Mononuclear cell (primary cell): ENCODE measurements at regions not wholly inside any gene's neighbourhood (a gene's known extent, or its start where the extent isn't known, plus 50 kb on each side); places are given as distances from the start of the nearest gene placed in this dataset.

Experiments used
- H3K27me3 ChIP-seq: 2 replicates; pipeline ENCODE4 v1.6.0; 2011; ENCODE audit warnings: low read length, control low read depth; ENCODE audit not compliant: insufficient read depth
- H3K4me1 ChIP-seq: 2 replicates; pipeline ENCODE4 v1.5.1; 2011; ENCODE audit warnings: mild to moderate bottlenecking, low read length, control low read depth; ENCODE audit not compliant: insufficient read depth
- H3K4me3 ChIP-seq: 2 replicates; pipeline ENCODE4 v1.5.1; 2011; ENCODE audit warnings: mild to moderate bottlenecking, low read length, moderate library complexity
- H3K9me3 ChIP-seq: 2 replicates; pipeline ENCODE4 v1.5.1; 2011; ENCODE audit warnings: low read depth, mild to moderate bottlenecking, control low read depth, low read length

DNA sequence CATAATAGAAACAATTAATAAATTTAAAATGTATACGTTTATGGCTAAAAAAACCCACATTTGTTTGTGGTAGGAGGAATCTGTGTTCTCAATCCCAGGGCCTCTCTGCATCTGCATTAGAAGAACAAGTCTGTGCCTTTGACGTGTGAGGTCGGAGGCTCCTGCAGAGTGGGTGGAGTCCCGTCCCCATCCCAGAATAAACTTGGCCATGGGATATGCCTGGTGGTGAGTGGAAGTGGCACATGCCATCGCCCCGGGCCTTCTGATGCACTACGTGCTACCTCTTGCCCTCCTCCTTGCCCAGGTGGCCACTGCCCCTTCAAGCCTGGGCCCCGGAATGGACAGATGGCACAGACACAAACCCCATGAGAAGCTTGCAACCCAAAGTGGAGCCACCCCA, 131.1 kb upstream of the NSMCE3 start:
- no peaks in the 10 kb centered on the region for H3K9me3 ChIP-seq

GRCh38 chr15:29398907-29399306, 129.3 kb upstream of the NSMCE3 start:
- Histone ChIP-seq H3K9me3 (no peaks in the 10 kb centered on the region), H3K4me1 (no peaks in the 10 kb centered on the region), H3K4me3 (no peak overlapping the region), H3K27me3 (no peaks in the 10 kb centered on the region)

More for the DNA sequence above, 131.1 kb upstream of the NSMCE3 start:
- Histone ChIP-seq H3K4me3 (no peak overlapping the region), H3K4me1 (no peaks in the 10 kb centered on the region), H3K27me3 (no peaks in the 10 kb centered on the region)

DNA sequence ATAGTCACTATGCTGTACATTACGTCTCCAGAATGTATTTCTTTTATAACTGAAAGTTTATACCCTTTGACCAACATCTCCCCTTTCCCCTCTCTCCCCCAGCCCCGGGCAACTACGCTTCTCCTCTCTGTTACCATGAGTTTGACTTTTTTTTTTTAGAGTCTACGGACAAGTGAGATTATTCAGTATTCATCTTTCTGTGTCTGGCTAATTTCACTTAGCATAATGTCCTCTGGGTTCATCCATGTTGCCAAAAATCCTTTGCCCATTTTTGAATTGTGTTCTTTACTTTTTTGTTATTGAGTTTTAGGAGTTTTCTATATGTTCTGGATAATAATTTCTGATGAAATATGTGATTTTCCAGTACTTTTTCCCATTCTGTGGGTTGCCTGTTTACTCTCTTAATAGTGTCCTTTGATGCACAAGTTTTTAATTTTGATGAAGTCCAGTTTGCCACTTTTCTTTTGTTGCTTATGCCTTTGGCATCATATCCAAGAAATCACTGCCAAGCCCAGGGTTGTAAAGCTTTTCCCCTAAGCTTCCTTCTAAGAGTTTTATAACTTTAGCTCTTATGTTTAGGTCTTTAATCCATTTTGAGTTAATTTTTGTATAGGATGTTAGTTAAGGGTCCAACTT, 126.7 kb upstream of the NSMCE3 start:
- H3K9me3 ChIP-seq = no peaks in the 10 kb centered on the region
- no peaks in the 10 kb centered on the region for H3K27me3 ChIP-seq
- H3K4me3 ChIP-seq = no peak overlapping the region
- no peaks in the 10 kb centered on the region for H3K4me1 ChIP-seq

DNA sequence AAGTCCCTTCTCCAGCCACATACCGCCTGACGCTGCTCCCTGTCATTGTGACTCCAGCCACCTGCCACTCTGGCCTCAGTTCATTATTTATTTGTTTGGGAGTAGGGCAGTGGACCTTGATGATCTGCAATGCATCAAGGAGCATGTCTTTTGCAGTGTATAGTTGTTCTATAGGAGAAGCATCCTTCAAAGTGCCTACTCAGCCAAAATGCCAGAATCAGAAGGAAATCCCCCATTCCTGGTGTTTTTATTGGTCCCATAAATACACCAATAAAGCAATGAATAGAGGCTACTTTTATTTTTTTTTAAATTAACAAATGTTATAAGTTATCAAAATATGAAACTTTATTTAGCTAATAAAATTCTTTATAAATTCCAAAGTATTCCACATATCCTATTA, 123.8 kb upstream of the NSMCE3 start:
- Histone ChIP-seq H3K4me1 (no peaks in the 10 kb centered on the region), H3K27me3 (no peaks in the 10 kb centered on the region), H3K9me3 (no peaks in the 10 kb centered on the region), H3K4me3 (no peak overlapping the region)

DNA sequence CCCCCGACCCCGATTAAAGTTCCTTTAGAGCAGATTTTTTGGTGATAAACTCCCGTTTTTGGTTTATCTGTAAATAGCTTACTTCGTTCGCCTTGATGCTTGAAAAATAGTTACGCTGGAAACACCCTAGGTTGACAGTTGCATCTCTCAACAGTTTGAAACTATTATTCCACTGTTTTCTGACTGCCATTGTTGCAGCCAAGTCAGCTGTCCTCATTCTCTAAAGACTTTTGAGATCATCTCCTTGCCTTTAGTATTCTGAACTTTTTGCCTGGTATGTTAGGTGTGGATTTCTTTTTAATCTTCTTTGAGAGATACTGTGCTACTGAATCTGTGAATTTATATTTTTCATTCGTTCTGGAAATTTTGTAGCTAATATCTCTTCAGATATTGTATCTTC, 122.7 kb upstream of the NSMCE3 start:
- Histone ChIP-seq H3K27me3 (no peaks in the 10 kb centered on the region), H3K9me3 (no peaks in the 10 kb centered on the region), H3K4me3 (no peak overlapping the region), H3K4me1 (no peaks in the 10 kb centered on the region)

DNA sequence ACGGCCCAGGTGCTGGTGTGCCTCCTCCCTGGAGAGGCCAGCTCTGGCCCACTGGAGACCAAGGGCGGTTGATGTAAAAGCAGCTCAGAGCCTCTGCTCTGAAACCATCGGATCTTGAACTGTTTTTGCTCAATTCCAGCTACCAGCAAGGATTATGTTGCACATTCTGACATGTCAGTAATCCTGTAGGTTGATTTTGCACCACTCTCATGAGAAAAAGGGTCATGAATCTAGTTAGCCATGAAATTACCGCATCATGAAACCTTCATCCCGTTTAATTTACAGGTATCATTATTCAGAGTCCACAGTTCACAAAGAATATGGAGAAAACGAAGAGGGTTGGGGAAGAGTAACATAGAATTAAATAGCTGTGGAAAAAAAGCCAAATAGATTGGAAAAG, 120.4 kb upstream of the NSMCE3 start:
- Histone ChIP-seq H3K4me1 (no peaks in the 10 kb centered on the region), H3K27me3 (no peaks in the 10 kb centered on the region), H3K4me3 (no peak overlapping the region), H3K9me3 (no peaks in the 10 kb centered on the region)

DNA sequence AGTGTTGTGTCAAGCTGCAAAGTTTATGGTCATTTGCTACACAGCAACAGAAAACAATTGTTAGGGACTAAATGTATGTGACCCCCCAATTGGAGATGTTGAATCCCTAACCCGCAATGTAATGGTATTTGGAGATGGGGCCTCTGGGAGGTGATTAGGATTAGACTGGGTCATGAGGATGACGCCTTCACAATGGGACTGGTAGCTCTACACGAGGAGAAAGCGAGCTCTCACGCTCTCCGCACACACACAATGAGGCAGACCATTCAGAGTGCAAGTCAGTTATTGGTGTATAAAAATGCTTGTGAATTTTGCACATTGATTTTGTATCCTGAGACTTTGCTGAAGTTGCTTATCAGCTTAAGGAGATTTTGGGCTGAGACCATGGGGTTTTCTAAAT, 116.9 kb upstream of the NSMCE3 start:
- H3K27me3 ChIP-seq = no peaks in the 10 kb centered on the region
- H3K4me1 ChIP-seq = no peaks in the 10 kb centered on the region
- H3K9me3 ChIP-seq = no peaks in the 10 kb centered on the region
- H3K4me3 ChIP-seq = no peak overlapping the region

DNA sequence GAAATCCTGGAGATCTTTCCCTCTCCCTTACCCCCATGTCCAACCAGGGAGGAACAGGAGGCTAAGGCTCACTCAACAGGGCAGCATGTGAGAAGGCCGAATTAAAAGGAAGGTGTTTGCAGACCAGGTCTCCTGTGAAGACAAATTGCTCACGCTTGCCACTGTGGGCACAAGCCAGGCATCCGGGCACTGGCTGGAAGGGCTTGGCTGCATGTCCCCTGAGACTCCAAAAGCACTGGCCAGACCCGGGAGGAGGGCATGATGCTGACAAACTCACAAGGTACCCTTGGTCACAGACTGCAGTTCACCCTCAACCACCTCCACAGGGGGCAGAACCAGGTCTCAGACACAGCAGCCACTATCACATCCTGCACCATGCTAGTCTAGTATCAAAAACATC, 113.7 kb upstream of the NSMCE3 start:
- H3K9me3 ChIP-seq = no peaks in the 10 kb centered on the region
- no peak overlapping the region for H3K4me3 ChIP-seq
- H3K27me3 ChIP-seq = no peaks in the 10 kb centered on the region
- H3K4me1 ChIP-seq = no peaks in the 10 kb centered on the region

DNA sequence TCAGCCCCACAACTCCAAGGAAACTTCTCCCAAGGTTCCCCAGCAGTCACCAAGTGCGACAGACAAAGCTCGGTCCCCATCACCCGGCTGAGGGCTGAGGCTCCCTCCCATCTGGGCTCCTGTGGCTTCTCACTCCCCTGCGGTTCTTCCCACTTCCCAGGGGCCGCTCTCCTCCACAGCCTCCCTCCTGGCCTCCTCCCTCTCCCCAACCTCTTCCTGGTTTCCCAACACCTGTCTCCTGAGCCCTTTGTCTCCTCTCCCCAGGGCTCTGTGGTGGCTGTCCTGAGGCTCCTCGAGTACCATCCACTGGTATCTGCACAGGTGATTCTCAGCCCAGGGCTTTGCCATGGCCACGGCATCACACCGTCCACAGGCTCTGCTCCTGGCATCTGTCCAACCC, 113.2 kb upstream of the NSMCE3 start:
- no peaks in the 10 kb centered on the region for H3K27me3 ChIP-seq
- H3K4me1 ChIP-seq = no peaks in the 10 kb centered on the region
- no peak overlapping the region for H3K4me3 ChIP-seq
- H3K9me3 ChIP-seq = no peaks in the 10 kb centered on the region

GRCh38 chr15:29380466-29380865, 110.8 kb upstream of the NSMCE3 start:
- H3K4me1 ChIP-seq = no peaks in the 10 kb centered on the region
- no peak overlapping the region for H3K4me3 ChIP-seq
- H3K9me3 ChIP-seq = no peaks in the 10 kb centered on the region
- H3K27me3 ChIP-seq = no peaks in the 10 kb centered on the region

DNA sequence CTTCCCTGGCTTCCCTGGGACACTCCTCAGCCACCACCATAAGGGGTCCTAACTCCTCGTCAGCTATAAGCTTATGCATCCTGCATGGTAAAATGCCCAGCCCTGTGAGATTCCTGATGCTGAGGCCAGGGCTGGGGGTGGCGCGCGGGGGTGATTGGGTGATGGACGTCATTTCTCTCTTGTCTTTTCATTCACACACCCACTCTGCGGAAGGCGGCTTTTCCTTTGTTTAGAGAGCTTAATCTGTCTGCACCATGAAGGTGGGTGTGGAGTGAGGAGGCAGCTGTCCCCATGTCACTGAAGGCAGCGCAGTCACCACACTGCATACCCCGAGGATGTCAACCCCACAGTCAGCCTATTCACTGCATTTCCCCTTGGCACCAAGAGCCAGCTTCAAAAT, 110.0 kb upstream of the NSMCE3 start:
- Histone ChIP-seq H3K4me1 (no peaks in the 10 kb centered on the region), H3K27me3 (no peaks in the 10 kb centered on the region), H3K4me3 (no peak overlapping the region), H3K9me3 (no peaks in the 10 kb centered on the region)

DNA sequence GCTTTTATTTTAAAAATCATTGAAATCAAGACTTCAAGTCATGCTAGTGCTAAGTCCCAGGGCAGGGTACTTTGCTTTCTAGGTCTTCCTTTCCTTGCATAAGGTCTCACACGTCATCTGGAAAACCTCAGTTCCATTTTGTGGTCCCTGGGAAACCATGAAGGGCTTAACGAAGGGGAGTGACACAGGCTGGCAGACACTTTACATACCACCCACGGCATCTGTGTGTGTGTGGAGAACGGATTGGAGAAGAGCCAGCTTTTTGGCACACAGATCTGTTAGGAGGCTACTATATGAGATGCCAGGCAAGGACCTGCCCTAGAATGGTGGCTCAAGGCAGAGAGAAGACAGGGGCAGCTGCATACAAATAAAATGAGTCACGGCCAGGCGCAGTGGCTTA, 107.5 kb upstream of the NSMCE3 start:
- Histone ChIP-seq H3K9me3 (no peaks in the 10 kb centered on the region), H3K4me3 (no peak overlapping the region), H3K4me1 (no peaks in the 10 kb centered on the region), H3K27me3 (no peaks in the 10 kb centered on the region)

DNA sequence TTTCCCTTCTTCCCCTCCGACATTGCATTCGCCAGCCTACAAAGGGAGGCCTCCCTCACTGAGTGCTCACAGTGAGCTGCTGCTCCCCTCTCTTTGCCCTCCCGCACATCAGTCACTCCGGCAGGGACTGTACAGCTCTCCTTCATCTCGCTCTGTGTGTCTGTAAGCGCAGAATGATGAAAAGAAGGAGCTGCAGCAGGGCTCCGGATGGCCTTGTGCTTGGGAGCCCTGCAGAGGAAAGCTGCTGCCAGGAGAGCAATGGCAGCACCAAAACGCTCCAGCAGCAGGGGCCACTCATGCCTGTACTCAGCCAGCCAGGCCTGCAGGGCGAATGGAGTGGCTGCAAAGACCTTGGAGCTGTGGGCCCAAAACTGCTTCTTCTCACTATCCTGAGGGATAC, 107.0 kb upstream of the NSMCE3 start:
- no peaks in the 10 kb centered on the region for H3K9me3 ChIP-seq
- H3K27me3 ChIP-seq = no peaks in the 10 kb centered on the region
- no peak overlapping the region for H3K4me3 ChIP-seq
- no peaks in the 10 kb centered on the region for H3K4me1 ChIP-seq

GRCh38 chr15:29369261-29369660, 99.6 kb upstream of the NSMCE3 start:
- no peaks in the 10 kb centered on the region for H3K4me1 ChIP-seq
- peaks cover 16% of the 10 kb centered on the region for H3K9me3 ChIP-seq

GRCh38 chr15:29364426-29365078, 94.9 kb upstream of the NSMCE3 start:
- H3K4me3 ChIP-seq = no peak overlapping the region
- no peaks in the 10 kb centered on the region for H3K27me3 ChIP-seq

More at GRCh38 chr15:29369261-29369660, 99.6 kb upstream of the NSMCE3 start:
- Histone ChIP-seq H3K27me3 (no peaks in the 10 kb centered on the region), H3K4me3 (no peak overlapping the region)

GRCh38 chr15:29361560-29361959, 91.9 kb upstream of the NSMCE3 start:
- Histone ChIP-seq H3K4me1 (no peaks in the 10 kb centered on the region), H3K4me3 (no peak overlapping the region), H3K27me3 (no peaks in the 10 kb centered on the region), H3K9me3 (no peaks in the 10 kb centered on the region)

More at GRCh38 chr15:29364426-29365078, 94.9 kb upstream of the NSMCE3 start:
- Histone ChIP-seq H3K9me3 (peaks cover 8% of the 10 kb centered on the region), H3K4me1 (no peaks in the 10 kb centered on the region)
